RCC 7860 (cell line): ENCODE measurements at regions not wholly inside any gene's neighbourhood (a gene's known extent, or its start where the extent isn't known, plus 50 kb on each side); places are given as distances from the start of the nearest gene placed in this dataset.

ENCODE experiments used
- DNase-seq: peaks from one replicate; pipeline ENCODE4 v3.0.0-alpha.2; 2015; ENCODE audit warnings: low spot score
- FAIRE-seq: peaks from 2 replicates; lab custom pipeline; 2012; peaks lifted over from hg19 to GRCh38; lab: Jason Lieb, UNC

DNA sequence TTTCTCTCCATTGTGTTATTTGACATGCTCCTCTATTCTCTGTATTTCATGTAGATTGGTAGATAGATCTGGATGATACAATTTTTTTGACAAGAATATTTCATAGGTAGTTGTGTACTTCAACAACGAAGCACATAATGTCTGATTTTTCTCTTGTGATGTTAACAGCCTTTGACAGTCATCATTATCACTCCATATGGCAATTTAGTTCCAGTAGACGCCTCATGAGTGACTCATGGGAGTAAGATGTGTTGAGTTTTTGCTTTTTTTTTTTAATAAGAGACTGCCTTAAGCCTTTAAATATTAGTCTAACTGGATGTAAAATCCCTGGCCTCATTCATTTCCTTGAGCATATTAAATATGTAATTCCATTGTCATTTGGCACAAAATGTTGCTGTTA, 123.5 kb upstream of the ZNF32 start:
- FAIRE-seq (no peak), DNase-seq (no peak)

DNA sequence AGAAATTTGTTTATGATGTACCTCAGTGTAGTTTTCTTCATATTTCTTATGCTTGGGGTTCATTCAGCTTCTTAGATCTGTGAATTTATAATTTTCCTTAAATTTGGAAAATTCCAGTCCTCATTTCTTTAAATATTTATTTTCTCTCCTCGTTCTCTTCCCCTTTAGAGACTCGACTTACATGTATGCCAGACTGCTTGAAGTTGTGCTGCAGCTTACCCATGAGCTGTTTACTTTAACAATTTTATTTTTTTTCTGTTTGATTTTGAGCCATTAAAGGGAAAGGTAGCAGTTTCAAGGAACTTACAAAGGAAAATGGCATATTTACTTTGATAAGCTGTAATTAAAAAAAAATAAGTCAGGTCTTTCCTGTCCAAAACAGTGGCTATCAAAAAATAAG, 123.0 kb upstream of the ZNF32 start:
- no peak for FAIRE-seq
- no peak for DNase-seq

DNA sequence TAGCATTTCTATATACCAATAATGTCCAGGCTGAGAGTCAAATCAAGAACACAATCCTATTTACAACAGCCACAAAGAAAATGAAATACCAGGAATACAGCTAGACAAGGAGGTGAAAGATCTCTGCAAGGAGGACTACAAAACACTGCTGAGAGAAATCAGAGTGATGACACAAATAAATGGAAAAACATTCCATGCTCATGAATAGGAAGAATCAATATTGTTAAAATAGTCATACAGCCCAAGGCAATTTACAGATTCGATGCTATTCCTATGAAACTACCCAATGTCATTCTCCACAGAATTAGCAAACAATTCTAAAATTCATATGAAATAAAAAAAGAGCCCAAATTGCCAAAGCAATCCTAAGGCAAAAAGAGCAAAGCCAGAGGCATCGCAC, 116.8 kb upstream of the ZNF32 start:
- FAIRE-seq (no peak), DNase-seq (no peak)

DNA sequence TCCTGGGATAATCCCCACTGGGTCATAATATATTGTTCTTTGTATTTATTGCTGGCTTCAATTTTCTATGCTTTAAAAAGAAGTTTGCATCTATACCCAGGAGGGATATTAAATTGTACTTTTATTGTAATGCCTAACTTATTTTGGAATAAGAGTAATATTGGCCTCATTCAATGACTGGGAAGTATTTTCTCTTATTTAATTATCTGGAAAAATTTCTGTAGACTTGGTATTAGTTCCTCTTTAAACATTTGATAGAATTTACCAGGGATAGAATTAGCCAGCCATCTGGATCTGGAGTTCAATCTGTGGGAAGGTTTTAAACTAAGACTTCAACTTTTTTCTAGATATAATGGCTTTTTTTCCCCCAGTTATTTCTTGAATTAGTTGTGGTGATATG, 115.2 kb upstream of the ZNF32 start:
- FAIRE-seq = no peak
- DNase-seq = no peak

DNA sequence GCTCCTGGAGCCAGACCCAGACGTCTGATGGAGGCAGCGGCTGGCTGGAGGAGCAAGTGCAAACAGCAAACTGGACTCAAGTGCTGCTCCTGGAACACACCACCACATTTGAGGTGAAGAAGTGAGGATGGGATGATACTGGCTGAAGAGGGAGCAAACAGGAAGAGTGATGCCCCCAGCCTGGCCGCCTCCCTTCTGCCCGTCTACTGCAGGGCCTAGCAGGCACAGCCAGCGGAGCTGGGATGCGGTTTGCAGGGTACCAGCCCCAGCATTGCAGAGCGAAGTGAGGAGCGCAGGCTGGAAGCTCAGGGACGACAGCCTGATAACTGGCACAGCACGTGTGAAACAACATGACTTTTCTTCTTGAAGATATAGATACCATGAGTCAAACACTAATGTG, 111.8 kb upstream of the ZNF32 start:
- DNase-seq (no peak), FAIRE-seq (no peak)

DNA sequence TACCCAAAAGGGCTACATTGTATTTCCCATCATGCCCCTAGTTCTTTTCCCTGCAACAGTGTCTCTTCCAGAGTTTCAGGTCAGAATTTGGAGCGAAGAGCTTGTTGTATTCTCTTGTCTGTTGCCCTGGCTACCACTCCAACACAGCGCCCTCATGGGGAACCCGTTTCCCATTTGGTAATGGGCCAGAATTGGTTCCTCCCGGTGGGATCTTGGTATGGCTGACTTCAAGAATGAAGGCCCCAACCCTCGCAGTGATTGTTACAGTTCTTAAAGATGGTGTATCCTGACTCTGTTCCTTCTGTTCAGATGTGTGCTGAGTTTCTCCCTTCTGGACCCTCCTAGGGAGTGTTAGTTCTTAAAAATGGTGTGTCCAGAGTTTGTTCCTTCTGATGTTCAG, 110.5 kb upstream of the ZNF32 start:
- FAIRE-seq = no peak
- no peak for DNase-seq

DNA sequence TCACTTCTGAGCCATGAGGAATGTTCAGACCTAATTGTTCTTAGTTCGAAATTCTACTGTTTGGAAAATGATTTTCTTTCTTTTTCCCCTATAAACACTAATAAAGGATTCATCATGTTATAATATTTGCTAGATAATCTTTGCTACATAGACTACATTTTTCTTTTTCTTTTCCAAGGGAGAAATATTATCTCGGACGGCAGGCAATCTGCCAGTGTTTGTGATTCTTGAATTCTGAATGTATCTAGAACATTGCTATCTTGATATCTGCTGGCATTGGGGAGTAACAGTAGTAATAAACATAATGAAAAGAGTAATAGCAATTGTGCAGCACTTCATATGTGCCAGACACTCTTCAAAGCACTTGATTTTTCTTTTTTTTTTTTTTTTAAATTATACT, 107.7 kb upstream of the ZNF32 start:
- no peak for DNase-seq
- no peak for FAIRE-seq

DNA sequence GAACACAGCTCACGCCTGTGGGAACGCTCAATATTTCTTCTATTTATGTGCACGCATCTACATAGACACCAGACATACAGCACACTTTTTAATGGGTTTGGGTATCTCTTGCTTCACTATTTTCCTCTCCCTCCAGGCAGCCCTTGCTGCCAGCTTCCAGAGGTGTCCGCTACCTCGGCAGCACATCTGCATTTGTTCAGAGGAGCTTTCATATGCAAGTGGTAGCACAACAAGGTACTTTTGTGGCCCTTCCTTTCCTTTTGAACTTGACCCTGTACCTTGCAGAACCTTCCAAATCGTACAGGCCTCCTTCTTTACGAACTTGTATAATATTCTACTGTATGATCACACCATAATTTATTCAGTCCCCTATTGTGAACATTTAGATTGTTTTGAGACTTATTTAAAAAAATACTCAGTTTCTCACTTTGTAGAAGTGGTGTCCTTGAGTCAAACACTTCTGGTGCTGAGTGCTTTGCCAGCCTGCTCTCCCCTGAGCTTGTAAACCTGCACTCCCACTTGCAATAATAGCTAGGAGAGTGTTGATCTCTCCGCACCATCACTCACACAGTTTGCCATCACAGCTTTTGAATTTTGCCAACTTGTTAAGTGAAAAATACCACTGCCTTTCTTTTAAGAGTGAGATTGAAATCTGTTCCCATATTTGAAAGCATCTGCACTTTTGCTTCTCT, 106.0 kb upstream of the ZNF32 start:
- no peak for FAIRE-seq
- no peak for DNase-seq

DNA sequence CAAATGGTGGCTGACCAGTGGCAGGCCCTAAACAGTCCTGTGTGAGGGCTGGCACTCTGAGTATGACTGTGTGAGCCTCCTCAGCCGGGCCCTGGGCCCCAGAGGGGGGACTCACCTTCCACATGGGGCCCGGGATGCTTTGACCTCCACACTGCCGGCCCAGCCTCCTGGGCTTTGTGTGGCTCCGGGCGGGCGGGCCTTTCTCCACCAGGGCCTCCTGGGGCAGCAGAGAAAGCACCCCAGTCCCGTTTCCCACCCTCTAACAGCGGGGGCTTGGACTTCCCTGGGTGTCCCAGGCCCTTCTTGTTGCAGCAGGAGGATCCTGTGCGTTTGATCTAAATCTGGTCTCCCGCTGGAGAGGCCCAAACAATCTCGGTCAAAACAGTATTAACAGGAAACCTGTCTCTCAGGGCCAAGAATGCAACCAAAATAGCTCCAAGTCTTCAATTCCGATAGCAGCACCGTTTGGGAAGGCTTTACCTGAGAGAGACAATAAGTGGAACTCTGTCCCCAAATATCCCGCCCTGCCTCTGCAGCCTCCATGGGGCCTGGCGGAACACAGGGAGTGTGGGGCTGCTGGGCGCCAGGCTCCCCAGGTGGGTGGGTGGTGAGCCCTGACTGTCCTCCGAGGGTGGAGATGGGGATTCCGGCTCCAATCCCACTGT, 104.8 kb upstream of the ZNF32 start:
- no peak for DNase-seq
- no peak for FAIRE-seq

DNA sequence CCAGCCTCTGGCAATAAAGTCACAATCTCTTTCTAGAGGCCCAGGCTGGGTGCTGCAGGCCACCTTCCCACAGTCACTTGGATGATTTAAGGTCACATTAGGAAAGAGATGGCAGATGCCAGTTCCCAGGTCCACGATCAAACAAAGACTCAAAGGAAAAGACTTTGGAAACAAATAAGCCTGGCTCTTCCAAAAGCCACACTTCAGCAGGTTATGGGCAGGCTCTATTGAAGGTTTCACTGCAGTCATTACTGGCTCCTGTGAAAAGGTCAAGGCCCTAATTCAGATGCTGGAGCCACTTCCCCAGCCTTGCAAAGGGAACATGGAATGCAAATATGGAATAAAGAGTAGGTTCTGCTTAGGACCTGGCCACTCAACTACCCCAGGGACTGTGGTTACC, 104.0 kb upstream of the ZNF32 start:
- DNase-seq (no peak), FAIRE-seq (no peak)

DNA sequence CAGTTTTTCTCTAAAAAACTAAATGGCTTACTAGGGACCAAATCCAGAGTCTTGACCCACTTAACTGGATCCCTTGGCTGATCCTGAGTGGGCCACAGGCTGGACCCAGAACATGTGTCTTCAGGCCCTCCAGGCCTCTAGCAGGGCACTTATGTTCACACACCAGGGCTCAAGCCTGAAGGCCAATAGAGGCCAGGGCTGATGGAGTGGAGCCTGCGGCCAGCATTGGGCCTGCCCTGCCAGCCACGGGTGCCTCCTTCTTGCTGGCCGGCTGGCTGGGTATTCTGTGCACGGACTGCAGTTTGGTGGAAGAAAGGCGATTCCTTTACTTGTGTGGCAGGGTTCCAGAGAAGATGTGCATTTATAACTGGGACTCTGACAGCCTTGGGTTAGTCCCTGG, 103.0 kb upstream of the ZNF32 start:
- no peak for FAIRE-seq
- no peak for DNase-seq

DNA sequence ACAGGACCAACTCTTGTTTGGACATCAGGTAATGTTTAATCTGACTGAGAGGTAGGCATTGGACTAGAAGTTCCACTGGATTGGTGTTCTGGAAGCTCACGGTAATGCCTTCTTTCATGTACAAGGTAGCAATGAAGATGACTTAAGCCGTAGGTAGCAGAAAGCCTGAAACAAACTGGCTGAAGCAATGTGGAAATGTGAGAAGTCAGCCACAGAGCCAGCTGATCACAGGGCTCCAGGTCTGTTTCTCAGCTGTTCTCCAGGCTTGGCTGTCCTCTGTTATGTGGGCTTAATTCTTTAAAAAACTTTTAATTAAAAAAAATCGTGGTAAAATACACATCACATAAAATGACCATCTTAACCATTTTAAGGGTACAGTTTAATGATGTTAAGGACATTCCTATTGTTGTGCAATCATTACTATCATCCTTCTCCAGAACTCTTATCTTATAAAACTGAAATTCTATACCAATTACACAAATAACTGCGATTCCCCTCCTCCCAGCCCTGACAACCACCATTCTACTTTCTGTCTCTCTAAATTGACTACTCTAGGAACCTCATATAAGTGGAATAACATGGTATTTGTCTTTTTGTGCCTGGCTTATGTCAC, 101.4 kb upstream of the ZNF32 start:
- DNase-seq = no peak
- no peak for FAIRE-seq

DNA sequence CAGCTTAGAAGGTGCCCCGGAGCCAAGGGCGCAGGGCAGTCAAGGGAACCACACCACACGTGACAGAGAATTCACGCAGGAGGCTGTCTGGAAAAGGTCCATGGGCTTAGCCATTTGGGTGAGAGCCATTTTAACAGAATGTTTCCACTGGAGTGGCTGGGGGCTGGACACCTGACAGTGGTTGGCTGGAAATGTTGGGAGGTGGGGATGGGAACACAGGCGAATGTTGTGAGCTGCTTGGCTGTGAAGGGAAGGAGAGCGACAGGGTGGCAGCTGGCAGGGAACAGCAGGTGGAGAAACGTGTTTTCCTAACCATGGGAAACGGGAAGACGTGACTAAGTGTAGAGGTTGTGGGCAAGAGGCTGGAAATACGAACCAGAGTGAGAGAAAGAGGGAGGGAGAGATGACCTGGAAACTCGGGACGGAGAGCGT, 100.5 kb upstream of the ZNF32 start:
- DNase-seq = no peak
- no peak for FAIRE-seq

DNA sequence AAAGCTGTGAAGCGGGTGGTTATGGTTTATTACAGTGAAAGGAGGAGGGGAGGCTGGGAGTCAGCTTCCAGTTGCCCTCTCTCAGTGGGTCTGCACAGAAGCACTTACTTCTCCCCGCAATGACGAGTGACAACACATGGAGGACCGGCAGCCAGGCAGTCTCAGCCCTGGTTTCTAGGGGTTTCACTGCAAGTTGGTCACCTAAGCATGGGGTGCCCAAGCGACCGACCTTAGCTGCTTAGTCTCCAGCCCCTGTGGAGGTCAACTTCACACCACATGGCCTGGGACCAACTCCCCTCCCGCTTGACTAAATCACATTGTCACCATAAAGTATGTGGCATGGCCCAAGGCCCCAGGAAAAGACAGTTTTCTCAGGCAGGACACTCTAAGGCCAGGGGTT, 99.9 kb upstream of the ZNF32 start:
- no peak for FAIRE-seq
- no peak for DNase-seq

DNA sequence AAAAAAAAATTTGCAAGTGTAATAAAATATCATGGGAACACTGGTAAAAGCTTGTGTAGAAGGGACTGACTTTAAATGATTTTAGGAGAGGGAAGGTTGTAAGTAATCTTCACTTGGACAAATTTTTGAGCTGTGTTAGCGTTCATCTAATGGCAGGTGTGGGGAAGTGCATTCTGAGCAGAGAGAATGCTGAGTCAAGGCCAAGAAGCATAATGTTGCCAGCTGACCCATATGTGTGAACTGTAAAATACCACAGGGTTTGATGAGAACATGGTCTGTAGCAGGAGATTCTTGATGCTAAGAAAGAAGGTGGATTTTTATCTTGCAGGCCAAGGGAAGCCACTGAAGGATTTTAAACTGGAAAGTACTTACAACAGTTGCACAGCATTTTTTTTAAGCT, 98.2 kb upstream of the ZNF32 start:
- DNase-seq (no peak), FAIRE-seq (no peak)

DNA sequence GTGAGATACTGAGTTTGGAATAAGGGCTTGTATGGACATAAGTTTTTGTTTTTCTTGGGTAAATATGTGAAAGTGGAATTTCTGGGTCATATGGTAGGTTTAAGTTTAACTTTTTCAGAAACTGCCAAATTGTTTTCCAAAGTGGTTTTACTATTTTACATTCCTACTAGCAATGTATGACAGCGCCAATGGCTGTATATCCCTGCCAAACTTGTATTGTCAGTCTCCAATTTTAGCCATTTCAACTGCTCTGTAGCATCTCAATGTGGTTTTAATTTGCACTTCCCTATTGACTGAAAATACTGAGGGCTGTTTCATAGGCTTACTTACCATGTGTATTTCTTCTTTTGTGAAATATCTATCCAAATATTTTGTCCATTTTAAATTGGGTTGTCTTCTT, 90.5 kb upstream of the ZNF32 start:
- FAIRE-seq = no peak

DNA sequence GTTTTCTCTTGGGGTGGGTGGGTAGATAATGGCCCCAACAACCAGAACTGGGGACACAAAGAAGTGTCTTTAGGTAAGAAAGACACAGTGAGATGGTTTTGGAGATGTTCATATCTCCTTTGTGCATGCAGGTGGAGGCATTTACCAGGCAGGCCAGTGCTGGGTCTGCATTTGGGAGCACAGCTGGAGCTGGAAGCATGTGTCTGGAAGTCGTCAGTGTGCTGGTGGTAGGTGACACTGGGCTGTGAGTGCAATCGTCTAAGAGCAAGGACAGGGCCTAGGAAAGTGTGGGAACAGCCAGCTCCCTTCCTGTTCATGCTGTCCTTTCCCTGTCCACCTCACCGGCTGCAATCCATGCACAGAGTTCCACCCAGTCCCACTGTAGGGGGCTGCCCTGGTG, 88.3 kb upstream of the ZNF32 start:
- DNase-seq (no peak), FAIRE-seq (no peak)

More for the DNA sequence above, 90.5 kb upstream of the ZNF32 start:
- no peak for DNase-seq

DNA sequence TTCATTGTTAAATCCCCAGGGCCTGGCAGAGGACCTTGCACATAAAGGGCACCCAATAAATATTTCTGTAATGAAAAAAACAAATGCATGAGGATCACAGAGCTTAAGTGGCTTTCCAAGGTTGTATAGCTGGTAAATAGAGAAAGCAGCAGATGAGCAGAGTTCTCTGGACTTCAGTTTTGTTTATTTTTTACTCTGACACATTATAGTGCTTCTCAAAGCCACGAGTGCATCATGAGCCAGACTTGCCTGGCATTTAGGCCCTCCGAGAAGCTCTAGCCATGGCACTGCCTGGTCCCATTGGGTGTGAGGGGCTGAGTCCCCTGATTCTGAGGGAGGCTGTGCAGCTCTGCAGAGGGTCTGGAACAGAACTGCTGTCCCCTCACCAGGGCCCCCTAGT, 87.2 kb upstream of the ZNF32 start:
- DNase-seq (no peak), FAIRE-seq (no peak)

DNA sequence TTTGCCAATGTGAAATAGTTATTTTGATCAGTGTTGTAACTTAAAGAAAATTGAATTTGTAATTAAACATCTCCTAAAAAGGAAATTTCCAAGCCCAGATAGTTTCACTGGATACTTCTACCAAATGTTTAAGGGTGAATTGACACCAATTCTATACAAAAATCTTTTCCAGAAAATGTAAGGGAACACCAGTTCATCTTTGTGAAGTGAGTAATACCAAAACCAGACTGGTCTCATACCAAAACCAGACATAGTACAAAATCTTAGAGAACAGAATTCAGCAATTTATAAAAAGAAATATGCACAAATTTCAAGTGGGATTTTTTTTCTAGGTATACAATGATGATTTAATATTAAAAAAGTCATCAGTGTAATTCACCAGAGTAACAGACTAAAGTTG, 86.0 kb upstream of the ZNF32 start:
- DNase-seq (no peak), FAIRE-seq (no peak)

DNA sequence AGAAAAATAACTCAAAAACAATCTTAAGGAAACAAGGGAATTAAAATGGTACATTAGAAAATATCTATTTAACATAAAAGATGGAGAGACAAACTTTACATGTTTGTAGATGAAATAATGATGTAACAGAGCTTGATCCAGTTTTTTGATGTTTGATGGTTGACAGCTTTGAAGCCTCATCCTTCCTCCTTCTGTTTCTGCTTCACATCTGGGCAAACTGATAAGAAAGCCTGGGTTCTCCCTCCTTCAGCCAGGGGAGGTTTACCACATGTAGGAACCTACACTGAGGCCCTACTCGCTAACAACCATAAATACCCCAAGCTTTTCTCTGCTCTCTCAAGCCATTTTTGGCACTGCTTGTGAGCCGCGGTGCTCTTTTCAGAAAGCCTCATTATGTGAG, 82.8 kb upstream of the ZNF32 start:
- DNase-seq = no peak
- no peak for FAIRE-seq

DNA sequence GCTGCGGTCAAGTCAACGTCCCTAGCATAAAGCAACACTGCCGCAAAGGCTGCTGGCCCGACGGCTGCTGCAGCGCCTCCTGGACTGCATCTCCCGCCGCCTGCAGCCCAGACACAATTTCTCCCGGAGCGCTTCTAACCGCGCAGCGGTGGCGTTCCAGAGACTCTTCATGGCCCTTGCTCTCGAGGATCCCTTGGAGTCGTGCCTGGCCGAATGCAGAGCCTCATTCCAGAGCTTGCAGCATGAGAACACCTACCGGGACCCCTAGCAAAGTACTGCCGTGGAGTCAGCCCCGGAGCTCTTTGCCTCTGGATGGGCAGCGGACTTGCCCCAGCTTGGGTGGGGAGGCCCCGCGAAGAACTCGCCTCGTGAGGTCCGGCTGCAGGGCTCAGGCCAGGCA, 79.7 kb upstream of the ZNF32 start:
- no peak for FAIRE-seq
- DNase-seq = no peak

DNA sequence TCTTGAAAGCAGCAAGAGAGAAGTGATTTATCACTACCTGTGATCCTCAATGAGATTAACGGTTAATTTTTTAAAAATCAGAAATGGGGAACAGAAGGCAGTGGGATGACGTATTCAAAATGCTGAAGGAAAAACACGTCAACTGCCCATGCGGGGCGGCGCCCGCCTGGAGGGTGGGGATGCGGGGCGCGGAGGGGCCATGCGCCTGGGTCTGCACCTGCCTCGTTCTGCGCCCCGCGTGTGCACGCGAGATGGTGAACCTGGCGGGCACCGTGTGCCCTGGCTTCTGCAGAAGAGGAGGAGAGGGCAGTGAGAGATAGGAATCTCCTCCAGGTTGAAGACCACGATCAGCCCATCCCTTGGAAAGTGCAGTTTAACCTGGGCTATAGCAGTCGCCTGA, 79.3 kb upstream of the ZNF32 start:
- DNase-seq = no peak
- FAIRE-seq = no peak

DNA sequence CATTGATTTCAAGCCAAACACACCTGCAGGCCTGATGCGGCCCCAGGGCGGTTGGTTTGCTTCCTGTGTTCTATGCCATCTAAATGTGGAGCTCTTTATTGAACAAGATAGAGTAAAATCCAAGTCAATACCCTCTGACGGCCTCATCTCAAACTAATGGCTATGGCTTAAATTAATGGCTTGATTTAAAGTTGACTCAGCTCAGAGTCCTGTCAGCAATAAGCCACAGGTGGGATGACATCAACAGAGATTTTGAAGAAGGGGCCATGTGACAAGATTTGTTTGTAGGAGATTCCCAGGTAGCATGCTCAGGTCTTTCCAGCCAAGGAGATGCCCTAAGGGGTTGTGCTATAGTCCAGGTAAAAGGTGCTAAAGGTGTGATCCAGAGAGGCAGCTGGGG, 66.7 kb upstream of the ZNF32 start:
- DNase-seq = no peak
- FAIRE-seq = no peak
